ENCODE measurements at regions not wholly inside any gene's neighbourhood (a gene's known extent, or its start where the extent isn't known, plus 50 kb on each side); places are given as distances from the start of the nearest gene placed in this dataset.

GRCh38 chr3:30297112-30297511 lies 309.3 kb upstream of the TGFBR2 start:
- TF ChIP-seq CTCF (IDR thresholded peaks at IDR 0.05) (no peak), POLR2A (IDR thresholded peaks at IDR 0.05) (no peak)
